Loucy (cell line): ENCODE measurements at regions not wholly inside any gene's neighbourhood (a gene's known extent, or its start where the extent isn't known, plus 50 kb on each side); places are given as distances from the start of the nearest gene placed in this dataset.

Source experiments
- H2AFZ ChIP-seq: fragments of 200-600 bp; sonication (generic); 2 replicates; pipeline ENCODE4 v1.6.0; 2016; ENCODE audit warnings: antibody characterized with exemption, mild to moderate bottlenecking, low read length, moderate library complexity
- H3F3A ChIP-seq: fragments of 200-600 bp; 2 replicates; pipeline ENCODE4 v1.6.0; 2016; ENCODE audit warnings: antibody characterized with exemption, low read depth, mild to moderate bottlenecking
- H3K27me3 ChIP-seq: fragments of 200-600 bp; sonication (generic); 2 replicates; pipeline ENCODE4 v1.6.1; 2014; ENCODE audit warnings: low read length, mild to moderate bottlenecking; ENCODE audit not compliant: insufficient read depth, poor library complexity, severe bottlenecking
- H3K36me3 ChIP-seq: fragments of 200-600 bp; sonication (generic); 2 replicates; pipeline ENCODE4 v1.6.1; 2016; ENCODE audit warnings: low read length; ENCODE audit not compliant: insufficient read depth
- H3K4me1 ChIP-seq: fragments of 200-600 bp; sonication (generic); 2 replicates; pipeline ENCODE4 v1.5.1; 2014; ENCODE audit warnings: low read length, mild to moderate bottlenecking; ENCODE audit not compliant: insufficient read depth, poor library complexity, severe bottlenecking
- H3K4me2 ChIP-seq: fragments of 200-600 bp; sonication (generic); 2 replicates; pipeline ENCODE4 v1.6.0; 2014; ENCODE audit warnings: antibody characterized with exemption, low read length, low read depth, mild to moderate bottlenecking; ENCODE audit not compliant: poor library complexity, severe bottlenecking
- H3K4me3 ChIP-seq: fragments of 200-600 bp; sonication (generic); 2 replicates; pipeline ENCODE4 v1.5.1; 2014; ENCODE audit warnings: low read length, mild to moderate bottlenecking, mixed read lengths; ENCODE audit not compliant: poor library complexity, severe bottlenecking
- H3K79me2 ChIP-seq: fragments of 200-600 bp; sonication (generic); 2 replicates; pipeline ENCODE4 v1.6.1; 2014; ENCODE audit warnings: low read length; ENCODE audit not compliant: insufficient read depth
- H3K9ac ChIP-seq: fragments of 200-600 bp; sonication (generic); 2 replicates; pipeline ENCODE4 v1.6.0; 2014; ENCODE audit warnings: mild to moderate bottlenecking, low read depth, low read length, moderate library complexity; ENCODE audit not compliant: poor library complexity, severe bottlenecking
- H3K9me2 ChIP-seq: fragments of 200-600 bp; sonication (generic); replicated peaks from 2 replicates; pipeline ENCODE4 v1.6.1; 2016; ENCODE audit warnings: low read depth, low read length, mixed read lengths
- H3K9me3 ChIP-seq: fragments of 200-600 bp; sonication (generic); 2 replicates; pipeline ENCODE4 v1.6.1; 2014; ENCODE audit warnings: mild to moderate bottlenecking, antibody characterized with exemption, low read length, low read depth; ENCODE audit not compliant: insufficient read depth
- H4K20me1 ChIP-seq: fragments of 200-600 bp; sonication (generic); 2 replicates; pipeline ENCODE4 v1.6.0; 2014; ENCODE audit warnings: antibody characterized with exemption, low read length, mild to moderate bottlenecking; ENCODE audit not compliant: insufficient read depth, poor library complexity, severe bottlenecking
- CTCF ChIP-seq: fragments of 200-600 bp; sonication (generic); conservative IDR thresholded peaks from 2 replicates; pipeline ENCODE4 v1.5.1; 2014; ENCODE audit warnings: mild to moderate bottlenecking, antibody characterized with exemption, low read length
- EZH2phosphoT487 ChIP-seq: fragments of 200-600 bp; IDR thresholded peaks from 2 replicates; pipeline ENCODE4 v1.6.1; 2018; ENCODE audit warnings: antibody characterized with exemption, mild to moderate bottlenecking, moderate library complexity, borderline replicate concordance

GRCh38 chr6:85115876-85116275 is 334.0 kb upstream of the NT5E start:
- H4K20me1 ChIP-seq = no peaks in the 10 kb centered on the region
- no peaks in the 10 kb centered on the region for H3K36me3 ChIP-seq
- H2AFZ ChIP-seq = no peak overlapping the region
- no peaks in the 10 kb centered on the region for H3K27me3 ChIP-seq
- TF ChIP-seq CTCF (no peak), EZH2phosphoT487 (no peak)
- H3K4me2 ChIP-seq = no peak overlapping the region
- no peaks in the 10 kb centered on the region for H3F3A ChIP-seq
- H3K9ac ChIP-seq = no peak overlapping the region
- H3K9me3 ChIP-seq = no peaks in the 10 kb centered on the region
- no peaks in the 10 kb centered on the region for H3K9me2 ChIP-seq
- no peaks in the 10 kb centered on the region for H3K4me1 ChIP-seq
- H3K79me2 ChIP-seq = no peaks in the 10 kb centered on the region
- no peak overlapping the region for H3K4me3 ChIP-seq

- Histone ChIP-seq H3K4me2 (no peak overlapping the region), H4K20me1 (no peaks in the 10 kb centered on the region), H3K9me3 (no peaks in the 10 kb centered on the region), H2AFZ (no peak overlapping the region), H3K9ac (no peak overlapping the region), H3K9me2 (no peaks in the 10 kb centered on the region), H3K4me3 (no peak overlapping the region), H3K27me3 (no peaks in the 10 kb centered on the region), H3K4me1 (no peaks in the 10 kb centered on the region), H3K36me3 (no peaks in the 10 kb centered on the region), H3F3A (no peaks in the 10 kb centered on the region), H3K79me2 (no peaks in the 10 kb centered on the region)
- TF ChIP-seq CTCF (no peak), EZH2phosphoT487 (no peak)
Observed at GRCh38 chr6:85115376-85115775, 334.5 kb upstream of the NT5E start.

- Histone ChIP-seq H3K4me1 (no peaks in the 10 kb centered on the region), H3K9me2 (no peaks in the 10 kb centered on the region), H3K27me3 (no peaks in the 10 kb centered on the region), H4K20me1 (no peaks in the 10 kb centered on the region), H3K4me3 (no peak overlapping the region), H3K36me3 (no peaks in the 10 kb centered on the region), H3K9ac (no peak overlapping the region), H2AFZ (no peak overlapping the region), H3K79me2 (no peaks in the 10 kb centered on the region), H3K9me3 (no peaks in the 10 kb centered on the region), H3F3A (no peaks in the 10 kb centered on the region), H3K4me2 (no peak overlapping the region)
- TF ChIP-seq CTCF = no peak
- no peak for TF ChIP-seq EZH2phosphoT487
Observed at GRCh38 chr6:85114581-85114935, 335.3 kb upstream of the NT5E start.
